HG03378 (cell line): ENCODE measurements at regions not wholly inside any gene's neighbourhood (a gene's known extent, or its start where the extent isn't known, plus 50 kb on each side); places are given as distances from the start of the nearest gene placed in this dataset.
"Not testable (repeated sequence)": the region's sequence is repeated elsewhere in the genome, so short reads cannot be mapped to it uniquely, and the experiment has no call there.

ENCODE experiments used
- ATAC-seq: cut with Tn5 transposase; IDR thresholded peaks from one replicate; pipeline ENCODE4 v1.9.1; 2021; ENCODE audit warnings: mild to moderate bottlenecking, moderate library complexity; ENCODE audit not compliant: unreplicated experiment

- ATAC-seq: no peak
Measured at GRCh38 chr13:24617256-24618010, 62.8 kb upstream of the ATP12A start.

GRCh38 chr13:24618011-24618955, 61.9 kb upstream of the ATP12A start:
- peak; percentile 85 for ATAC-seq

GRCh38 chr13:24619282-24619681, 60.9 kb upstream of the ATP12A start:
- ATAC-seq: no peak

GRCh38 chr13:24622481-24623148, 57.6 kb upstream of the ATP12A start:
- ATAC-seq: not testable (repeated sequence)

GRCh38 chr13:24623149-24623665, 57.0 kb upstream of the ATP12A start:
- ATAC-seq: no peak

GRCh38 chr13:24624363-24624762, 55.8 kb upstream of the ATP12A start:
- no peak for ATAC-seq

- ATAC-seq: no peak
Measured at GRCh38 chr13:24624801-24625231, 55.4 kb upstream of the ATP12A start.

- peak; percentile 51 for ATAC-seq
Measured at GRCh38 chr13:24625331-24625731, 54.9 kb upstream of the ATP12A start.

- ATAC-seq: peak; percentile 35
Measured at GRCh38 chr13:24625870-24626849, 54.0 kb upstream of the ATP12A start.

GRCh38 chr13:24627090-24627714, 53.0 kb upstream of the ATP12A start:
- no peak for ATAC-seq

- no peak for ATAC-seq
Measured at GRCh38 chr13:24627946-24628345, 52.3 kb upstream of the ATP12A start.

GRCh38 chr13:24629320-24629719, 50.9 kb upstream of the ATP12A start:
- no peak for ATAC-seq

GRCh38 chr13:24630121-24630520, 50.1 kb upstream of the ATP12A start:
- ATAC-seq: no peak
